Activated T-helper 2 cell treated with anti-CD3 and anti-CD28 coated beads, Interferon-gamma antibody, Interleukin-2, Interleukin-4, amounts not matched to agents 10 μg/mL and 5 μg/mL and 100 μg/mL, durations not matched to agents 14 hours and 24 hours and 36 hours (primary cell): ENCODE measurements at regions not wholly inside any gene's neighbourhood (a gene's known extent, or its start where the extent isn't known, plus 50 kb on each side); places are given as distances from the start of the nearest gene placed in this dataset.

Experiments used
- DNase-seq: peaks from one replicate; pipeline ENCODE4 v3.0.0; 2021; ENCODE audit warnings: low spot score
- H3K27ac Mint-ChIP-seq: one replicate; pipeline ENCODE4 v1.8.0; 2021; ENCODE audit warnings: mixed read lengths
- H3K27me3 Mint-ChIP-seq: one replicate; pipeline ENCODE4 v1.8.0; 2021; ENCODE audit warnings: low read depth, mixed read lengths
- H3K36me3 Mint-ChIP-seq: one replicate; pipeline ENCODE4 v1.8.0; 2021; ENCODE audit warnings: low read depth, mixed read lengths
- H3K4me1 Mint-ChIP-seq: one replicate; pipeline ENCODE4 v1.8.0; 2021; ENCODE audit warnings: low read depth, mixed read lengths
- H3K4me3 Mint-ChIP-seq: one replicate; pipeline ENCODE4 v1.8.0; 2021; ENCODE audit warnings: low read depth, mild to moderate bottlenecking, moderate library complexity, mixed read lengths
- H3K9me3 Mint-ChIP-seq: one replicate; pipeline ENCODE4 v1.8.0; 2021; ENCODE audit warnings: mixed read lengths
- intact Hi-C: fragments of 100-400 bp; cut with micrococcal nuclease; formaldehyde crosslinking; loops from one replicate; pipeline ENCODE4 v1.15.1; 2023

- no peaks in the 10 kb centered on the region for H3K36me3 Mint-ChIP-seq
- no peaks in the 10 kb centered on the region for H3K27me3 Mint-ChIP-seq
- no peak for DNase-seq
- H3K4me3 Mint-ChIP-seq = no peak overlapping the region
- intact Hi-C loops = no loop called here
- no peaks in the 10 kb centered on the region for H3K4me1 Mint-ChIP-seq
- H3K9me3 Mint-ChIP-seq = peaks cover 36% of the 10 kb centered on the region
- H3K27ac Mint-ChIP-seq = no peak overlapping the region
Observed at GRCh38 chr13:90402102-90402501, 945.4 kb upstream of the MIR17HG start.

- no peaks in the 10 kb centered on the region for H3K27me3 Mint-ChIP-seq
- H3K27ac Mint-ChIP-seq = no peak overlapping the region
- no peaks in the 10 kb centered on the region for H3K36me3 Mint-ChIP-seq
- intact Hi-C loops = no loop called here
- H3K4me3 Mint-ChIP-seq = no peak overlapping the region
- peaks cover 36% of the 10 kb centered on the region for H3K9me3 Mint-ChIP-seq
- no peaks in the 10 kb centered on the region for H3K4me1 Mint-ChIP-seq
- DNase-seq = no peak
Observed at GRCh38 chr13:90402613-90403012, 944.9 kb upstream of the MIR17HG start.

- H3K27ac Mint-ChIP-seq = no peak overlapping the region
- H3K4me3 Mint-ChIP-seq = no peak overlapping the region
- no peaks in the 10 kb centered on the region for H3K36me3 Mint-ChIP-seq
- H3K4me1 Mint-ChIP-seq = no peaks in the 10 kb centered on the region
- peaks cover 36% of the 10 kb centered on the region for H3K9me3 Mint-ChIP-seq
- H3K27me3 Mint-ChIP-seq = no peaks in the 10 kb centered on the region
- DNase-seq = no peak
- intact Hi-C loops = no loop called here
Observed at GRCh38 chr13:90403330-90404082, 944.0 kb upstream of the MIR17HG start.

- H3K36me3 Mint-ChIP-seq = no peaks in the 10 kb centered on the region
- H3K4me3 Mint-ChIP-seq = no peak overlapping the region
- no peaks in the 10 kb centered on the region for H3K27me3 Mint-ChIP-seq
- intact Hi-C loops = no loop called here
- H3K27ac Mint-ChIP-seq = no peak overlapping the region
- DNase-seq = no peak
- H3K4me1 Mint-ChIP-seq = no peaks in the 10 kb centered on the region
- H3K9me3 Mint-ChIP-seq = peaks cover 38% of the 10 kb centered on the region
Observed at GRCh38 chr13:90405301-90405700, 942.2 kb upstream of the MIR17HG start.

GRCh38 chr13:90412980-90413379 is 934.5 kb upstream of the MIR17HG start:
- Mint-ChIP-seq H3K27me3 (no peaks in the 10 kb centered on the region), H3K36me3 (no peaks in the 10 kb centered on the region), H3K9me3 (peaks cover 18% of the 10 kb centered on the region), H3K4me3 (no peak overlapping the region), H3K27ac (no peak overlapping the region), H3K4me1 (no peaks in the 10 kb centered on the region)
- intact Hi-C loops = no loop called here
- DNase-seq = no peak

- Mint-ChIP-seq H3K27ac (no peak overlapping the region), H3K4me3 (no peak overlapping the region), H3K27me3 (no peaks in the 10 kb centered on the region), H3K9me3 (peaks cover 18% of the 10 kb centered on the region), H3K4me1 (no peaks in the 10 kb centered on the region), H3K36me3 (no peaks in the 10 kb centered on the region)
- intact Hi-C loops = no loop called here
- no peak for DNase-seq
Observed at GRCh38 chr13:90413548-90413947, 933.9 kb upstream of the MIR17HG start.

- H3K4me1 Mint-ChIP-seq = no peaks in the 10 kb centered on the region
- intact Hi-C loops = no loop called here
- peaks cover 17% of the 10 kb centered on the region for H3K9me3 Mint-ChIP-seq
- DNase-seq = no peak
- H3K4me3 Mint-ChIP-seq = no peak overlapping the region
- H3K36me3 Mint-ChIP-seq = no peaks in the 10 kb centered on the region
- H3K27me3 Mint-ChIP-seq = no peaks in the 10 kb centered on the region
- no peak overlapping the region for H3K27ac Mint-ChIP-seq
Observed at GRCh38 chr13:90414691-90415596, 932.5 kb upstream of the MIR17HG start.

GRCh38 chr13:90415902-90416301 is 931.6 kb upstream of the MIR17HG start:
- no peaks in the 10 kb centered on the region for H3K27me3 Mint-ChIP-seq
- peaks cover 17% of the 10 kb centered on the region for H3K9me3 Mint-ChIP-seq
- H3K36me3 Mint-ChIP-seq = no peaks in the 10 kb centered on the region
- H3K4me1 Mint-ChIP-seq = no peaks in the 10 kb centered on the region
- no peak for DNase-seq
- no peak overlapping the region for H3K27ac Mint-ChIP-seq
- intact Hi-C loops = no loop called here
- no peak overlapping the region for H3K4me3 Mint-ChIP-seq

GRCh38 chr13:90416519-90416918 is 931.0 kb upstream of the MIR17HG start:
- H3K4me3 Mint-ChIP-seq = no peak overlapping the region
- peaks cover 19% of the 10 kb centered on the region for H3K9me3 Mint-ChIP-seq
- H3K27ac Mint-ChIP-seq = no peak overlapping the region
- no peaks in the 10 kb centered on the region for H3K27me3 Mint-ChIP-seq
- H3K36me3 Mint-ChIP-seq = no peaks in the 10 kb centered on the region
- intact Hi-C loops = no loop called here
- no peaks in the 10 kb centered on the region for H3K4me1 Mint-ChIP-seq
- DNase-seq = no peak

- no peaks in the 10 kb centered on the region for H3K36me3 Mint-ChIP-seq
- no peaks in the 10 kb centered on the region for H3K27me3 Mint-ChIP-seq
- peaks cover 19% of the 10 kb centered on the region for H3K9me3 Mint-ChIP-seq
- H3K4me1 Mint-ChIP-seq = no peaks in the 10 kb centered on the region
- DNase-seq = no peak
- intact Hi-C loops = no loop called here
- H3K27ac Mint-ChIP-seq = no peak overlapping the region
- H3K4me3 Mint-ChIP-seq = no peak overlapping the region
Observed at GRCh38 chr13:90416938-90417337, 930.5 kb upstream of the MIR17HG start.

GRCh38 chr13:90420683-90421082 is 926.8 kb upstream of the MIR17HG start:
- Mint-ChIP-seq H3K9me3 (peaks cover 20% of the 10 kb centered on the region), H3K4me3 (no peak overlapping the region)
- intact Hi-C loops = no loop called here

GRCh38 chr13:90427322-90428272 is 919.9 kb upstream of the MIR17HG start:
- Mint-ChIP-seq H3K36me3 (no peaks in the 10 kb centered on the region), H3K4me3 (no peak overlapping the region), H3K27ac (no peak overlapping the region)

More at GRCh38 chr13:90420683-90421082, 926.8 kb upstream of the MIR17HG start:
- no peaks in the 10 kb centered on the region for H3K27me3 Mint-ChIP-seq
- H3K36me3 Mint-ChIP-seq = no peaks in the 10 kb centered on the region
- H3K4me1 Mint-ChIP-seq = no peaks in the 10 kb centered on the region
- H3K27ac Mint-ChIP-seq = no peak overlapping the region
- DNase-seq = no peak

More at GRCh38 chr13:90427322-90428272, 919.9 kb upstream of the MIR17HG start:
- H3K9me3 Mint-ChIP-seq = peaks cover 25% of the 10 kb centered on the region
- intact Hi-C loops = no loop called here
- DNase-seq = no peak
- H3K4me1 Mint-ChIP-seq = no peaks in the 10 kb centered on the region
- no peaks in the 10 kb centered on the region for H3K27me3 Mint-ChIP-seq
